Neural cell (in vitro differentiated cells): ENCODE measurements at regions not wholly inside any gene's neighbourhood (a gene's known extent, or its start where the extent isn't known, plus 50 kb on each side); places are given as distances from the start of the nearest gene placed in this dataset.

ENCODE experiments used
- H2AFZ ChIP-seq: fragments of 200-600, 300-800 bp; sonication (generic), shearing (Covaris generic); 2 replicates; pipeline ENCODE4 v1.6.0; 2014; ENCODE audit warnings: low read depth, mild to moderate bottlenecking, antibody characterized with exemption, low read length, moderate library complexity
- H3F3A ChIP-seq: fragments of 200-600 bp; shearing (Covaris generic); 2 replicates; pipeline ENCODE4 v1.6.1; 2016; ENCODE audit warnings: mild to moderate bottlenecking, moderate library complexity, mixed read lengths, antibody characterized with exemption, low read length; ENCODE audit not compliant: insufficient read depth, poor library complexity, severe bottlenecking
- H3K27ac ChIP-seq: fragments of 200-600, 300-800 bp; sonication (generic), shearing (Covaris generic); 2 replicates; pipeline ENCODE4 v1.5.1; 2014; ENCODE audit warnings: mild to moderate bottlenecking, low read length, moderate library complexity
- H3K27me3 ChIP-seq: fragments of 300-800, 200-600 bp; sonication (generic), shearing (Covaris generic); 2 replicates; pipeline ENCODE4 v1.6.0; 2014; ENCODE audit warnings: mild to moderate bottlenecking, low read depth, low read length, moderate library complexity; ENCODE audit not compliant: insufficient read depth
- H3K36me3 ChIP-seq: fragments of 300-800, 200-600 bp; sonication (generic), shearing (Covaris generic); 2 replicates; pipeline ENCODE4 v1.5.1; 2014; ENCODE audit warnings: mild to moderate bottlenecking, antibody characterized with exemption, low read length, moderate library complexity; ENCODE audit not compliant: insufficient read depth
- H3K4me2 ChIP-seq: fragments of 300-800, 200-600 bp; sonication (generic), shearing (Covaris generic); 2 replicates; pipeline ENCODE4 v1.6.0; 2014; ENCODE audit warnings: mild to moderate bottlenecking, low read length
- H3K4me3 ChIP-seq: fragments of 300-800, 200-600 bp; sonication (generic), shearing (Covaris generic); 2 replicates; pipeline ENCODE4 v1.5.1; 2014; ENCODE audit warnings: mild to moderate bottlenecking, low read length, moderate library complexity
- H3K79me2 ChIP-seq: fragments of 200-600 bp; shearing (Covaris generic); replicated peaks from 2 replicates; pipeline ENCODE4 v1.6.0; 2014; ENCODE audit warnings: mild to moderate bottlenecking, low read length, moderate library complexity; ENCODE audit not compliant: insufficient read depth
- H3K9ac ChIP-seq: fragments of 300-800, 200-600 bp; sonication (generic), shearing (Covaris generic); 2 replicates; pipeline ENCODE4 v1.6.1; 2016; ENCODE audit warnings: mild to moderate bottlenecking, low read length, mixed read lengths
- H3K9me2 ChIP-seq: fragments of 200-600 bp; shearing (Covaris generic); 2 replicates; pipeline ENCODE4 v1.6.1; 2016; ENCODE audit warnings: mild to moderate bottlenecking, low read length, mixed read lengths; ENCODE audit not compliant: insufficient read depth
- H3K9me3 ChIP-seq: fragments of 200-600, 300-800 bp; sonication (generic), shearing (Covaris generic); 2 replicates; pipeline ENCODE4 v1.6.1; 2016; ENCODE audit warnings: mild to moderate bottlenecking, mixed run types, low read length, moderate library complexity, mixed read lengths
- H4K20me1 ChIP-seq: fragments of 200-600 bp; shearing (Covaris generic); 2 replicates; pipeline ENCODE4 v1.6.1; 2016; ENCODE audit warnings: mild to moderate bottlenecking, mixed run types; ENCODE audit not compliant: insufficient read depth
- CTCF ChIP-seq: fragments of 450-650 bp; IDR thresholded peaks from 2 replicates; pipeline ENCODE4 v1.5.1; 2014; ENCODE audit warnings: antibody characterized with exemption, mild to moderate bottlenecking, moderate library complexity; ENCODE audit not compliant: poor library complexity, severe bottlenecking
- EP300 ChIP-seq: fragments of 450-650 bp; conservative IDR thresholded peaks from 2 replicates; pipeline ENCODE4 v1.6.1; 2014; ENCODE audit warnings: antibody characterized with exemption, mild to moderate bottlenecking, moderate library complexity; ENCODE audit not compliant: poor library complexity, severe bottlenecking
- EZH2 ChIP-seq: fragments of 200-600, 300-800 bp; shearing (Covaris generic), sonication (generic); IDR thresholded peaks from 2 replicates; pipeline ENCODE4 v1.6.1; 2014; ENCODE audit warnings: antibody characterized with exemption, low read length, borderline replicate concordance, mild to moderate bottlenecking; ENCODE audit not compliant: insufficient read depth, poor library complexity, severe bottlenecking
- MXI1 ChIP-seq: fragments of 450-650 bp; conservative IDR thresholded peaks from 2 replicates; pipeline ENCODE4 v1.6.1; 2014; ENCODE audit warnings: antibody characterized with exemption, mild to moderate bottlenecking; ENCODE audit not compliant: poor library complexity, severe bottlenecking
- POLR2AphosphoS5 ChIP-seq: IDR thresholded peaks from 2 replicates; pipeline ENCODE4 v1.6.1; 2012
- RAD21 ChIP-seq: fragments of 450-650 bp; conservative IDR thresholded peaks from 2 replicates; pipeline ENCODE4 v1.6.1; 2014; ENCODE audit warnings: antibody characterized with exemption, mild to moderate bottlenecking, moderate library complexity
- REST ChIP-seq: IDR thresholded peaks from 2 replicates; pipeline ENCODE4 v1.6.1; 2012; ENCODE audit warnings: borderline replicate concordance
- SMC3 ChIP-seq: fragments of 450-650 bp; conservative IDR thresholded peaks from 2 replicates; pipeline ENCODE4 v1.6.1; 2014; ENCODE audit warnings: antibody characterized with exemption, mild to moderate bottlenecking, moderate library complexity; ENCODE audit not compliant: poor library complexity
- TAF1 ChIP-seq: IDR thresholded peaks from 2 replicates; pipeline ENCODE4 v1.6.1; 2012; ENCODE audit warnings: low read depth

- H3K79me2 ChIP-seq: no peaks in the 10 kb centered on the region
- no peaks in the 10 kb centered on the region for H3K9me2 ChIP-seq
- no peak overlapping the region for H3K4me3 ChIP-seq
- H4K20me1 ChIP-seq: no peaks in the 10 kb centered on the region
- no peaks in the 10 kb centered on the region for H3K9me3 ChIP-seq
- no peaks in the 10 kb centered on the region for H3K36me3 ChIP-seq
- H3K4me2 ChIP-seq: no peak overlapping the region
- H3K9ac ChIP-seq: no peak overlapping the region
- no peak overlapping the region for H2AFZ ChIP-seq
- peaks cover 4% of the 10 kb centered on the region for H3F3A ChIP-seq
- H3K27ac ChIP-seq: no peak overlapping the region
- TF ChIP-seq POLR2AphosphoS5 (no peak), TAF1 (no peak), MXI1 (no peak), EZH2 (no peak), SMC3 (no peak), EP300 (no peak), CTCF (no peak), REST (no peak), RAD21 (no peak)
- no peaks in the 10 kb centered on the region for H3K27me3 ChIP-seq
Observed at GRCh38 chr6:112433457-112433856, 86.3 kb downstream of the RFPL4B start.

GRCh38 chr6:112434896-112435435, 87.8 kb downstream of the RFPL4B start:
- Histone ChIP-seq H3K27me3 (no peaks in the 10 kb centered on the region), H2AFZ (no peak overlapping the region), H3K79me2 (no peaks in the 10 kb centered on the region), H4K20me1 (no peaks in the 10 kb centered on the region), H3F3A (peaks cover 4% of the 10 kb centered on the region), H3K36me3 (no peaks in the 10 kb centered on the region), H3K27ac (no peak overlapping the region), H3K9me3 (no peaks in the 10 kb centered on the region), H3K9ac (no peak overlapping the region), H3K9me2 (no peaks in the 10 kb centered on the region), H3K4me2 (no peak overlapping the region), H3K4me3 (no peak overlapping the region)
- TF ChIP-seq POLR2AphosphoS5 (no peak), REST (no peak), RAD21 (no peak), CTCF (no peak), EZH2 (no peak), TAF1 (no peak), SMC3 (no peak), MXI1 (no peak)
